Neural progenitor cell (in vitro differentiated cells): ENCODE measurements at regions not wholly inside any gene's neighbourhood (a gene's known extent, or its start where the extent isn't known, plus 50 kb on each side); places are given as distances from the start of the nearest gene placed in this dataset.

ENCODE experiments used
- CTCF ChIP-seq: fragments of 200-600 bp; sonication (generic); IDR thresholded peaks from 2 replicates; pipeline ENCODE4 v1.5.1; 2017; ENCODE audit warnings: antibody characterized with exemption, mild to moderate bottlenecking
- EZH2 ChIP-seq: fragments of 200-600 bp; sonication (generic); IDR thresholded peaks from 2 replicates; pipeline ENCODE4 v1.6.1; 2017; ENCODE audit warnings: antibody characterized with exemption, mild to moderate bottlenecking, moderate library complexity

GRCh38 chr9:69976152-69976551 is 67.5 kb upstream of the MAMDC2 start:
- TF ChIP-seq EZH2 (no peak), CTCF (no peak)
